ENCODE measurements at regions not wholly inside any gene's neighbourhood (a gene's known extent, or its start where the extent isn't known, plus 50 kb on each side); places are given as distances from the start of the nearest gene placed in this dataset.

- POLR2A ChIA-PET: no interaction called here
These were observed 100.2 kb upstream of the FOXF1 start for GRCh38 chr16:86410081-86410480.

GRCh38 chr16:86410529-86410928 is 99.8 kb upstream of the FOXF1 start:
- CTCF ChIA-PET: no interaction called here
- POLR2A ChIA-PET: no interaction called here
- Histone ChIP-seq H3K27me3 (ENCODE audit: control insufficient read depth, insufficient read depth, low read length) (no peaks in the 10 kb centered on the region; the same call in 1 of the 2 replicates), H3K4me1 (ENCODE audit: control insufficient read depth, insufficient read depth, low read length) (no peaks in the 10 kb centered on the region), H3K36me3 (ENCODE audit: control insufficient read depth, insufficient read depth, low read length) (no peaks in the 10 kb centered on the region), H3K9me3 (ENCODE audit: control insufficient read depth, insufficient read depth, low read depth, low read length) (no peaks in the 10 kb centered on the region), H3K4me3 (ENCODE audit: low read depth in 2 of 2, low read length in 2 of 2) (no peak overlapping the region), H3K27ac (ENCODE audit: low read length) (no peak overlapping the region)
- no peak for DNase-seq (ENCODE audit: low read depth, low spot score)
- in situ Hi-C loops (cut with HindIII; ENCODE audit: low pct_unique_long_range_greater_than_20kb, low sequenced_read_pairs): no loop called here
- no peak for TF ChIP-seq TCF7L2 (IDR thresholded peaks at IDR 0.05; ENCODE audit: low read depth, low read length)
- TF ChIP-seq CTCF (IDR thresholded peaks at IDR 0.05): no peak
- no peak for TF ChIP-seq REST (IDR thresholded peaks at IDR 0.05; ENCODE audit: insufficient read depth in 1 of 2, low read depth in 2 of 2, low read length in 1 of 2)
- TF ChIP-seq POLR2AphosphoS5 (IDR thresholded peaks at IDR 0.05; ENCODE audit: low read depth, low read length): no peak
- no peak for TF ChIP-seq SIN3A (IDR thresholded peaks at IDR 0.05; ENCODE audit: borderline replicate concordance, insufficient read depth, low read depth, low read length)
- no peak for ATAC-seq
- intact Hi-C loops (cut with micrococcal nuclease; ENCODE audit: unreplicated experiment): no loop called here
- no TSS peak for BruUV-seq (replicated peaks)

More at GRCh38 chr16:86410081-86410480, 100.2 kb upstream of the FOXF1 start:
- no peak for TF ChIP-seq REST (IDR thresholded peaks at IDR 0.05; ENCODE audit: insufficient read depth in 1 of 2, low read depth in 2 of 2, low read length in 1 of 2)
- TF ChIP-seq POLR2AphosphoS5 (IDR thresholded peaks at IDR 0.05; ENCODE audit: low read depth, low read length): no peak
- TF ChIP-seq TCF7L2 (IDR thresholded peaks at IDR 0.05; ENCODE audit: low read depth, low read length): no peak
- TF ChIP-seq SIN3A (IDR thresholded peaks at IDR 0.05; ENCODE audit: borderline replicate concordance, insufficient read depth, low read depth, low read length): no peak
- no peak for TF ChIP-seq CTCF (IDR thresholded peaks at IDR 0.05)
- ATAC-seq: no peak
- H3K4me1 ChIP-seq (ENCODE audit: control insufficient read depth, insufficient read depth, low read length): no peaks in the 10 kb centered on the region
- no peak overlapping the region for H3K27ac ChIP-seq (ENCODE audit: low read length)
- CTCF ChIA-PET: no interaction called here
- H3K9me3 ChIP-seq (ENCODE audit: control insufficient read depth, insufficient read depth, low read depth, low read length): no peaks in the 10 kb centered on the region
- DNase-seq (ENCODE audit: low read depth, low spot score): no peak
- no peaks in the 10 kb centered on the region; the same call in 1 of the 2 replicates for H3K27me3 ChIP-seq (ENCODE audit: control insufficient read depth, insufficient read depth, low read length)
- intact Hi-C loops (cut with micrococcal nuclease; ENCODE audit: unreplicated experiment): no loop called here
- H3K36me3 ChIP-seq (ENCODE audit: control insufficient read depth, insufficient read depth, low read length): no peaks in the 10 kb centered on the region
- no TSS peak for BruUV-seq (replicated peaks)
- no peak overlapping the region for H3K4me3 ChIP-seq (ENCODE audit: low read depth in 2 of 2, low read length in 2 of 2)
- in situ Hi-C loops (cut with HindIII; ENCODE audit: low pct_unique_long_range_greater_than_20kb, low sequenced_read_pairs): no loop called here

All from Panc1 (cell line).